ENCODE measurements at regions not wholly inside any gene's neighbourhood (a gene's known extent, or its start where the extent isn't known, plus 50 kb on each side); places are given as distances from the start of the nearest gene placed in this dataset.
A peak's percentile ranks its signal among the peaks of the same experiment; 100 is the strongest.

DNA sequence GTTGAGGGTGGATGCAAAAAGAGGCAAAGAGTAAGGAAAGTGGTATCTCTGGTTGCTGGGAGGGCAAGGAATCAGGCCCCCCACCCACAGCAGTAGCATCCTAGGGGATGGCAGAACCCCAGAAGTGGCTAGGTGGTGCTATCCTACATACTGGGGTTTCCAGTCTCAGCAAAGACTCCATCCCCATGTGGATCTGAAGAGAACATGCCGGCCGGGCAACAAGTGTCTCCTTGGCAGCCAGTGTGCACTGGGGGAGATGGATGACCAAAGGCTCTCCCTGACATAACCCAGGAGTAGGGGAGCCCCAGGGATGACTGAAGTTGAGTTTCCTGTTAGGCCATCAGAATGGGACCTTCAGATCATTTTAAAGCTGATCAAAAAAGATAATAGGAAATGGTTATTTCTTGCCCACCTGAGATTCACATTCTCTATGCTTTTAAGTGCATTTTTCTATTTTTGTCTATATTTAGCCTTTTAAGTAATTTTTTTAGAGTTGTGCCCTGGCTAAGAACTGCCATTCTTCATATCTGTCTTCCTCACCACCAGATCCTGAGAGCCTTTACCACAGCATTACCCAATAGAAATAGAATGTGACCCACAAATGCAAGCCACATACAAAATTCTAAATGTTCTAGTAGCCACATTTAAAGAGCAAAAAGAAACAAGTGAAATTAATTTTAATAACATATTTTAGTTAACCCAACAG lies 78.7 kb upstream of the SMIM23 start:
- Histone ChIP-seq H3K4me1 (ENCODE audit: control insufficient read depth, extremely low read depth, insufficient read depth, low read length) (no peaks in the 10 kb centered on the region), H4K20me1 (ENCODE audit: control insufficient read depth, extremely low read depth, insufficient read depth, low read length) (no peaks in the 10 kb centered on the region), H3K27me3 (ENCODE audit: control insufficient read depth, insufficient read depth, low read length) (peaks cover 11% of the 10 kb centered on the region), H3K9ac (ENCODE audit: insufficient read depth, low read length) (no peak overlapping the region), H3K9me3 (ENCODE audit: control insufficient read depth, insufficient read depth, low read depth, low read length) (no peaks in the 10 kb centered on the region), H3K4me3 (replicated peaks in 1 of 4; ENCODE audit: control extremely low read depth in 1 of 4, insufficient read depth in 1 of 4, low read depth in 3 of 4, low read length in 4 of 4) (no peak overlapping the region), H3K36me3 (ENCODE audit: control insufficient read depth, insufficient read depth, low read length) (no peaks in the 10 kb centered on the region), H3K27ac (ENCODE audit: insufficient read depth, low read length) (no peak overlapping the region), H3K79me2 (ENCODE audit: control insufficient read depth, insufficient read depth, low read length) (no peaks in the 10 kb centered on the region), H3K4me2 (ENCODE audit: extremely low read depth, insufficient read depth, low read length) (no peak overlapping the region), H2AFZ (ENCODE audit: low read length) (no peak overlapping the region)
- peak in 1 of 2 donors; percentile 54 for DNase-seq (ENCODE audit: low read depth in 2 of 2)
- no peak for TF ChIP-seq CTCF (conservative IDR thresholded peaks at IDR 0.05 in 1 of 2, IDR thresholded peaks at IDR 0.05 in 1 of 2; ENCODE audit: low read depth in 1 of 2, low read length in 2 of 2)
- TF ChIP-seq EZH2 (IDR thresholded peaks at IDR 0.05; ENCODE audit: low read length, missing control alignments) = no peak

- no peak for DNase-seq (ENCODE audit: low read depth in 2 of 2)
Measured at GRCh38 chr5:171707442-171707792, 78.2 kb upstream of the SMIM23 start.

GRCh38 chr5:171709930-171710329 lies 75.7 kb upstream of the SMIM23 start:
- Histone ChIP-seq H4K20me1 (ENCODE audit: control insufficient read depth, extremely low read depth, insufficient read depth, low read length) (no peaks in the 10 kb centered on the region), H3K4me1 (ENCODE audit: control insufficient read depth, extremely low read depth, insufficient read depth, low read length) (no peaks in the 10 kb centered on the region), H3K4me2 (ENCODE audit: extremely low read depth, insufficient read depth, low read length) (no peak overlapping the region), H3K4me3 (replicated peaks in 1 of 4; ENCODE audit: control extremely low read depth in 1 of 4, insufficient read depth in 1 of 4, low read depth in 3 of 4, low read length in 4 of 4) (no peak overlapping the region), H3K27ac (ENCODE audit: insufficient read depth, low read length) (no peak overlapping the region), H3K27me3 (ENCODE audit: control insufficient read depth, insufficient read depth, low read length) (peaks cover 4% of the 10 kb centered on the region), H3K9ac (ENCODE audit: insufficient read depth, low read length) (no peak overlapping the region), H3K79me2 (ENCODE audit: control insufficient read depth, insufficient read depth, low read length) (no peaks in the 10 kb centered on the region), H3K9me3 (ENCODE audit: control insufficient read depth, insufficient read depth, low read depth, low read length) (no peaks in the 10 kb centered on the region), H3K36me3 (ENCODE audit: control insufficient read depth, insufficient read depth, low read length) (no peaks in the 10 kb centered on the region), H2AFZ (ENCODE audit: low read length) (no peak overlapping the region)
- TF ChIP-seq EZH2 (IDR thresholded peaks at IDR 0.05; ENCODE audit: low read length, missing control alignments) (no peak), CTCF (conservative IDR thresholded peaks at IDR 0.05 in 1 of 2, IDR thresholded peaks at IDR 0.05 in 1 of 2; ENCODE audit: low read depth in 1 of 2, low read length in 2 of 2) (no peak)
- no peak for DNase-seq (ENCODE audit: low read depth in 2 of 2)

More at GRCh38 chr5:171707442-171707792, 78.2 kb upstream of the SMIM23 start:
- Histone ChIP-seq H3K27me3 (ENCODE audit: control insufficient read depth, insufficient read depth, low read length) (peaks cover 11% of the 10 kb centered on the region), H3K79me2 (ENCODE audit: control insufficient read depth, insufficient read depth, low read length) (no peaks in the 10 kb centered on the region), H3K27ac (ENCODE audit: insufficient read depth, low read length) (no peak overlapping the region), H3K4me1 (ENCODE audit: control insufficient read depth, extremely low read depth, insufficient read depth, low read length) (no peaks in the 10 kb centered on the region), H3K36me3 (ENCODE audit: control insufficient read depth, insufficient read depth, low read length) (no peaks in the 10 kb centered on the region), H3K9ac (ENCODE audit: insufficient read depth, low read length) (no peak overlapping the region), H3K4me2 (ENCODE audit: extremely low read depth, insufficient read depth, low read length) (no peak overlapping the region), H4K20me1 (ENCODE audit: control insufficient read depth, extremely low read depth, insufficient read depth, low read length) (no peaks in the 10 kb centered on the region), H2AFZ (ENCODE audit: low read length) (no peak overlapping the region), H3K9me3 (ENCODE audit: control insufficient read depth, insufficient read depth, low read depth, low read length) (no peaks in the 10 kb centered on the region), H3K4me3 (replicated peaks in 1 of 4; ENCODE audit: control extremely low read depth in 1 of 4, insufficient read depth in 1 of 4, low read depth in 3 of 4, low read length in 4 of 4) (no peak overlapping the region)
- TF ChIP-seq CTCF (conservative IDR thresholded peaks at IDR 0.05 in 1 of 2, IDR thresholded peaks at IDR 0.05 in 1 of 2; ENCODE audit: low read depth in 1 of 2, low read length in 2 of 2) (no peak), EZH2 (IDR thresholded peaks at IDR 0.05; ENCODE audit: low read length, missing control alignments) (no peak)

All from fibroblast of lung (primary cell).